ENCODE measurements at regions not wholly inside any gene's neighbourhood (a gene's known extent, or its start where the extent isn't known, plus 50 kb on each side); places are given as distances from the start of the nearest gene placed in this dataset.

- Mint-ChIP-seq H3K27ac (no peak overlapping the region), H3K4me3 (no peak overlapping the region), H3K9me3 (no peaks in the 10 kb centered on the region), H3K36me3 (no peaks in the 10 kb centered on the region), H3K27me3 (peaks cover 0 to 2% of the 10 kb centered on the region in 2 donors), H3K4me1 (ENCODE audit: low read depth in 2 of 2) (no peaks in the 10 kb centered on the region)
- DNase-seq (ENCODE audit: low spot score) (no peak), ATAC-seq (peak in 1 of 2 donors; percentile 25)
Measured at GRCh38 chr2:120985174-120985996, 249.7 kb downstream of the GLI2 start.

- Mint-ChIP-seq H3K27ac (no peak overlapping the region), H3K9me3 (no peaks in the 10 kb centered on the region), H3K27me3 (peaks cover 0 to 2% of the 10 kb centered on the region in 2 donors), H3K4me3 (no peak overlapping the region), H3K36me3 (no peaks in the 10 kb centered on the region), H3K4me1 (ENCODE audit: low read depth in 2 of 2) (no peaks in the 10 kb centered on the region)
- no peak for DNase-seq (ENCODE audit: low spot score)
- ATAC-seq: no peak
Measured at GRCh38 chr2:120985997-120986651, 250.5 kb downstream of the GLI2 start.

DNA sequence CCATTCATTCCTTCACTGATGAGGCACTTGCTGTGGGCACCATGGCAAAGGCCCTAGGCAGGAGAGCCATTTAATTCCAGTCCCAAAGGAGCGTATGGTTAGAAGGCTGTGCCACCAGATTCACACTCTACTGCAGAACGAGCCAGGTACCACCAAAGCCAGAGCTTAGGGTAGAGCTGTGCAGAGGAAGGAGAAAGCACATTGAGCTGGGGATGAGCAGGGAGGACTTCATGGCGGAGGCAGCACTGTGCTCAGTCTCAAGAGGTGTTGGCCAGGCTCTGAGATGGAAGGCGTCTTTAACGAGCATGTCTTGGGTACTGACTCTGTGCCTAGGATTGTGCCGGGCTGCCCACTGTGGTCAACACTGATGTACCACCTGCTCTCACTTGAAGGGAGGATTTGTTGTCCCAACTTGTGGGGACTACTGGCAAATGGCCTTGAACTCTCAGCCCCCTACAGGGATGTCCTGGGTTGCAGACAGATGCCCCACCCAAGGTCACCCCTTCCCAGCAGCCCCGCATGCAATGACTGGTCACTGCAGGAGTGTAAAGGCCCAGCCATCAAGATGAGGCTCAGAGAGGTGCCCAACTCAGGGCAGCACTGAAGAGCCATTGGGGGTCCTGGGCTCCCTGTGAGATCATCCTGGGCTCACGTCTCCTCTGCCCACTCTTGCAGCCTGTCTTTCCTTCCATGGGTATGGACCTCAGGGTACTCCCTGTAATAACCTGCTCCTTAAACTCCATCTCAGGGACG is 251.4 kb downstream of the GLI2 start:
- H3K4me1 Mint-ChIP-seq (ENCODE audit: low read depth in 2 of 2): no peaks in the 10 kb centered on the region
- DNase-seq (ENCODE audit: low spot score) (no peak), ATAC-seq (no peak)
- H3K4me3 Mint-ChIP-seq: no peak overlapping the region
- H3K27me3 Mint-ChIP-seq: no peaks in the 10 kb centered on the region
- no peaks in the 10 kb centered on the region for H3K36me3 Mint-ChIP-seq
- H3K27ac Mint-ChIP-seq: no peak overlapping the region
- H3K9me3 Mint-ChIP-seq: no peaks in the 10 kb centered on the region

- Mint-ChIP-seq H3K36me3 (no peaks in the 10 kb centered on the region), H3K4me1 (ENCODE audit: low read depth in 2 of 2) (no peaks in the 10 kb centered on the region), H3K4me3 (no peak overlapping the region), H3K9me3 (no peaks in the 10 kb centered on the region), H3K27me3 (no peaks in the 10 kb centered on the region), H3K27ac (no peak overlapping the region)
- no peak for ATAC-seq
- no peak for DNase-seq (ENCODE audit: low spot score)
Measured at GRCh38 chr2:120988051-120988699, 252.5 kb downstream of the GLI2 start.

- no peaks in the 10 kb centered on the region for H3K4me1 Mint-ChIP-seq (ENCODE audit: low read depth in 2 of 2)
- H3K27me3 Mint-ChIP-seq: no peaks in the 10 kb centered on the region
- H3K9me3 Mint-ChIP-seq: no peaks in the 10 kb centered on the region
- H3K36me3 Mint-ChIP-seq: no peaks in the 10 kb centered on the region
- no peak for DNase-seq (ENCODE audit: low spot score)
- ATAC-seq: no peak
- no peak overlapping the region for H3K4me3 Mint-ChIP-seq
- no peak overlapping the region for H3K27ac Mint-ChIP-seq
Measured at GRCh38 chr2:120988700-120989511, 253.2 kb downstream of the GLI2 start.

GRCh38 chr2:120989512-120990441 is 254.1 kb downstream of the GLI2 start:
- no peaks in the 10 kb centered on the region for H3K9me3 Mint-ChIP-seq
- H3K27ac Mint-ChIP-seq: no peak overlapping the region
- no peak for DNase-seq (ENCODE audit: low spot score)
- H3K4me3 Mint-ChIP-seq: no peak overlapping the region
- ATAC-seq: no peak
- H3K27me3 Mint-ChIP-seq: no peaks in the 10 kb centered on the region
- no peaks in the 10 kb centered on the region for H3K36me3 Mint-ChIP-seq
- no peaks in the 10 kb centered on the region for H3K4me1 Mint-ChIP-seq (ENCODE audit: low read depth in 2 of 2)

DNA sequence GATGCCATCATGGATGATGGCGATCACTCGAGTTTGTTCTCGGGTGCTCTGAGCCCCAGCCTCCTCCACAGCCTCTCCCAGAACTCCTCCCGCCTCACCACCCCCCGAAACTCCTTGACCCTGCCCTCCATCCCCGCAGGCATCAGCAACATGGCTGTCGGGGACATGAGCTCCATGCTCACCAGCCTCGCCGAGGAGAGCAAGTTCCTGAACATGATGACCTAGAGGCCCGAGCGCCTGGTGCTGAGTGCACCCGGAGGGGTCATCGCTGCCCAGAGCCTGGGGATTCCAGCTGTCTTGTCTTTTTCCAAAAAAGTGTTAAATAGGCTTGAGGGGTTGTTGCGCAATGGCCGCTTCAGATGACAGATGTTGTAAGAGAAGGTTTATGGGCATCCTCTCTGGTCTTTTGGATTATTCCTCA is 254.8 kb downstream of the GLI2 start:
- H3K27ac Mint-ChIP-seq: no peak overlapping the region
- no peak for ATAC-seq
- H3K27me3 Mint-ChIP-seq: peaks cover 0 to 4% of the 10 kb centered on the region in 2 donors
- no peak for DNase-seq (ENCODE audit: low spot score)
- H3K4me3 Mint-ChIP-seq: no peak overlapping the region
- H3K4me1 Mint-ChIP-seq (ENCODE audit: low read depth in 2 of 2): no peaks in the 10 kb centered on the region
- no peaks in the 10 kb centered on the region for H3K36me3 Mint-ChIP-seq
- no peaks in the 10 kb centered on the region for H3K9me3 Mint-ChIP-seq

- no peaks in the 10 kb centered on the region for H3K36me3 Mint-ChIP-seq
Measured at GRCh38 chr2:120991441-120991840, 255.8 kb downstream of the GLI2 start.

DNA sequence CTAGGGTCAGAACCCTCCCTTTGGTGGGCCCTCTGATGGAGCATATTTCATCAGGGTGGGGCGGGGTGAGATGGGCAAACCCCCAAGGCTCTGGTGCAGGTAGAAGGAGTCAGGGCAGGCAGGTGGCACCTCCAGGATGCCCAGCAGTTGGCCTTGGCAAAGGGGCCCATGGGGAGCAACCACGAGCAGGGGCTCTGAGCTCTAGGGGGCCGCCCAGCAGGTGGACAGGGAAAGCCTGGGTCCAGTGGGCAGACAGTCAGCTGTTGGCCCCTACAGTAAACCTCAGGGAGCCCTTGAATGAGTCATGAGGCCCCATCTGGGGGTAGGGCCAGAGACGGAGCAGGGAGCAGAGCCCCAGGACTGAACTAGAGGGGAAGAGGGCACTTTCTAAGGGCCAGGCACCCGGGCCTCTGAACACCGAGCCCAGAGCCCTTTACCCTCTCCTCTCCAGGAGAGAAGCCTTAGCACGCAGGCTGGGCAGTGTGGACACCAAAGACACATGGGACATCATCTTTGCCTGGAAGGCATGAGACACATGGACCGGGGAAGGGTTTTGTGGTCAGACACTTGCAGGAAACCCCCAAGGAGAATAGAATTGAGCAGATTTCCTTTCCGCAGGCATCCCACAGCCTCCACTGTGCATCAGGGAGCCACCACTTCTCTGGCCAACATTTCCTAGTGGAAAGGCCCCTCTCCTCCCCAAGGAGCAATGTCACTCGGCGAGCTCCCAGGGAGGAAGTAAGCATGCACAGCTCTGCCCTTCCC is 257.3 kb downstream of the GLI2 start:
- no peak overlapping the region for H3K4me3 Mint-ChIP-seq
- ATAC-seq: no peak
- H3K36me3 Mint-ChIP-seq: no peaks in the 10 kb centered on the region
- no peaks in the 10 kb centered on the region for H3K9me3 Mint-ChIP-seq
- no peak overlapping the region for H3K27ac Mint-ChIP-seq
- peaks cover 7% of the 10 kb centered on the region in 2 donors for H3K27me3 Mint-ChIP-seq
- DNase-seq (ENCODE audit: low spot score): no peak
- H3K4me1 Mint-ChIP-seq (ENCODE audit: low read depth in 2 of 2): no peaks in the 10 kb centered on the region

More at GRCh38 chr2:120991441-120991840, 255.8 kb downstream of the GLI2 start:
- Mint-ChIP-seq H3K9me3 (no peaks in the 10 kb centered on the region), H3K27ac (no peak overlapping the region), H3K27me3 (peaks cover under 1 to 4% of the 10 kb centered on the region in 2 donors), H3K4me1 (ENCODE audit: low read depth in 2 of 2) (no peaks in the 10 kb centered on the region), H3K4me3 (no peak overlapping the region)
- no peak for DNase-seq (ENCODE audit: low spot score)
- no peak for ATAC-seq

DNA sequence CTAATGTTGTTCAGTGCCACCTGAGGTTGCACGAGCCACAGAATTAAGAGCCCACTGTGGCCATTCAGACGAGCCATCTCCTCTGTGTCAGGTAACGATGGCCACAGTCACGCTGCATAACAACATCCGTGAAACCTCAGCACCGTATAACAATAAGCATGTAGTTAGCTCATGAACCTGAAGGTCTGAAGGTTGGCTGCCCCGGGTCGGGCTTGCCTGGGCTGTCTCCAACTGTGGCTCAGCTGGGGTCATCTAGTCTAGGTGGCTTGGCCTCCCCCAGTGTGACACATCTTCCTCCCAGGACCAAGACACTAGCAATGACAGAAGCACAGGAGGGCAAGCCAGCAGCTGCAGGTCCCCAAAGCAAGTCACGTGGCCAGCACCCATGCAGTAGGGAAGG is 258.0 kb downstream of the GLI2 start:
- Mint-ChIP-seq H3K4me1 (ENCODE audit: low read depth in 2 of 2) (no peaks in the 10 kb centered on the region), H3K27me3 (peaks cover 7% of the 10 kb centered on the region in 2 donors), H3K27ac (no peak overlapping the region), H3K36me3 (no peaks in the 10 kb centered on the region), H3K9me3 (no peaks in the 10 kb centered on the region), H3K4me3 (no peak overlapping the region)
- DNase-seq (ENCODE audit: low spot score) (no peak), ATAC-seq (no peak)

DNA sequence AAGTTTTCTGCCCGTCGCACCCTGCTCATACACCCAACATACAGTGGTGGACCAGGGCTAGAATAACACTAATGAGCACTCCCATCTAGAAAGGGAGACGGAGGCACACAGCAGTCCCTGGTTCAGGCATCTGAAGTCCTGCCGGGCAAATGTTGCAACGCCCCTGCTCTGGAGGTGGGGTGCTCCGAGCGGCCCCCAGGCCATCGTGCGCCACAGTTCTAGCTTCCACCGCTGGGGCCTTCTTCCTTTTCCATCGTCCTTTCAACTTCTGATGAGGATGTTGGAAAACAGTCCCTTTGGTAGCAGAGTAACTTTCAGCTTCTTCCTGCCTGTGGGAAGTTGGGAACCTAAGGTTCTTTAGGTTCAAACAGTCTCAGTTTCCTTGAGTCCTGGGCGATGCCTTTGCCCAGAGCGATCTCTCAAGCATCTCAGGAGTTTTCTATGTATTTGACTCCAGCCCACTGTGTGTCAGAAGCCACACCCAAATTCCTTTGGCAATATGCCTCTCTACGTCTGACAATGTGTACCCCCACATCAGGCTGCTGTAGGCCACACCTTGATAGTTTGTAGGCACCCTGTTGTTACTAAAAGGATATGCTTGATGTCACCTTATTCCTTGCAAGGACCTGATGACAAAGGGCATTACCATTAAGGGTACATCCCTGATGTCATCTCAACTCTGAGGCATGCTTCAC is 258.8 kb downstream of the GLI2 start:
- no peak for ATAC-seq
- Mint-ChIP-seq H3K9me3 (no peaks in the 10 kb centered on the region), H3K36me3 (no peaks in the 10 kb centered on the region), H3K27me3 (peaks cover 7% of the 10 kb centered on the region in 2 donors), H3K4me3 (no peak overlapping the region), H3K4me1 (ENCODE audit: low read depth in 2 of 2) (no peaks in the 10 kb centered on the region), H3K27ac (no peak overlapping the region)
- no peak for DNase-seq (ENCODE audit: low spot score)
